DOHH2 (cell line): ENCODE measurements at regions not wholly inside any gene's neighbourhood (a gene's known extent, or its start where the extent isn't known, plus 50 kb on each side); places are given as distances from the start of the nearest gene placed in this dataset.
A peak's percentile ranks its signal among the peaks of the same experiment; 100 is the strongest.

Experiments
- H3F3A ChIP-seq: fragments of 200-600 bp; sonication (generic), shearing (Covaris generic); 2 replicates; pipeline ENCODE4 v1.6.0; 2016; ENCODE audit warnings: antibody characterized with exemption, mild to moderate bottlenecking; ENCODE audit not compliant: control insufficient read depth, insufficient read depth
- H3K27ac ChIP-seq: fragments of 200-600 bp; sonication (generic); 2 replicates; pipeline ENCODE4 v1.5.1; 2014; ENCODE audit warnings: low read depth, mild to moderate bottlenecking, low read length, moderate library complexity
- H3K27me3 ChIP-seq: fragments of 200-600 bp; sonication (generic); 2 replicates; pipeline ENCODE4 v1.6.1; 2014; ENCODE audit warnings: mild to moderate bottlenecking, low read length, mixed read lengths; ENCODE audit not compliant: control insufficient read depth
- H3K36me3 ChIP-seq: fragments of 200-600 bp; sonication (generic); 2 replicates; pipeline ENCODE4 v1.6.1; 2014; ENCODE audit warnings: mild to moderate bottlenecking, low read length, moderate library complexity, mixed read lengths; ENCODE audit not compliant: control insufficient read depth
- H3K4me1 ChIP-seq: fragments of 200-600 bp; sonication (generic); 2 replicates; pipeline ENCODE4 v1.6.1; 2014; ENCODE audit warnings: mild to moderate bottlenecking, low read length, mixed read lengths; ENCODE audit not compliant: control insufficient read depth
- H3K4me2 ChIP-seq: fragments of 200-600 bp; sonication (generic); 2 replicates; pipeline ENCODE4 v1.6.0; 2014; ENCODE audit warnings: mild to moderate bottlenecking, low read length, moderate library complexity
- H3K4me3 ChIP-seq: fragments of 200-600 bp; sonication (generic); 2 replicates; pipeline ENCODE4 v1.5.1; 2014; ENCODE audit warnings: mild to moderate bottlenecking, low read length, mixed read lengths
- H3K79me2 ChIP-seq: fragments of 200-600 bp; sonication (generic); 2 replicates; pipeline ENCODE4 v1.6.1; 2014; ENCODE audit warnings: mild to moderate bottlenecking, low read length, mixed read lengths; ENCODE audit not compliant: control insufficient read depth
- H3K9me2 ChIP-seq: fragments of 200-600 bp; sonication (generic); replicated peaks from 2 replicates; pipeline ENCODE4 v1.6.1; 2014; ENCODE audit warnings: mild to moderate bottlenecking, low read length, mixed read lengths; ENCODE audit not compliant: control insufficient read depth
- H3K9me3 ChIP-seq: fragments of 200-600 bp; sonication (generic); 2 replicates; pipeline ENCODE4 v1.6.1; 2014; ENCODE audit warnings: antibody characterized with exemption, low read length, mixed read lengths; ENCODE audit not compliant: control insufficient read depth, insufficient read depth
- H4K20me1 ChIP-seq: fragments of 200-600 bp; sonication (generic); 2 replicates; pipeline ENCODE4 v1.6.0; 2014; ENCODE audit warnings: low read depth, mild to moderate bottlenecking, antibody characterized with exemption, low read length, moderate library complexity; ENCODE audit not compliant: control insufficient read depth, insufficient read depth
- CTCF ChIP-seq: fragments of 200-600 bp; sonication (generic); IDR thresholded peaks from one replicate; pipeline ENCODE4 v1.5.1; 2014; ENCODE audit warnings: antibody characterized with exemption, mild to moderate bottlenecking, low read depth, low read length; ENCODE audit not compliant: poor library complexity, severe bottlenecking
- EZH2phosphoT487 ChIP-seq: fragments of 200-600 bp; sonication (generic); IDR thresholded peaks from 2 replicates; pipeline ENCODE4 v1.6.1; 2017; ENCODE audit warnings: borderline replicate concordance, mild to moderate bottlenecking, antibody characterized with exemption, low read length, moderate library complexity, mixed read lengths

GRCh38 chr2:195579776-195580555 lies 77.1 kb upstream of the SLC39A10 start:
- H3K9me2 ChIP-seq = no peaks in the 10 kb centered on the region
- no peaks in the 10 kb centered on the region for H3K27me3 ChIP-seq
- H4K20me1 ChIP-seq = no peaks in the 10 kb centered on the region
- H3K4me3 ChIP-seq = peak overlapping the region; percentile 17; the same call in 1 of the 2 replicates
- H3K9me3 ChIP-seq = no peaks in the 10 kb centered on the region
- peak overlapping the region; percentile 20 for H3K4me2 ChIP-seq
- H3K79me2 ChIP-seq = no peaks in the 10 kb centered on the region
- peaks cover 6% of the 10 kb centered on the region; the same call in 1 of the 2 replicates for H3F3A ChIP-seq
- TF ChIP-seq EZH2phosphoT487 = no peak
- no peak for TF ChIP-seq CTCF
- peaks cover 32% of the 10 kb centered on the region for H3K4me1 ChIP-seq
- no peaks in the 10 kb centered on the region for H3K36me3 ChIP-seq
- peak overlapping the region; percentile 8; the same call in 1 of the 2 replicates for H3K27ac ChIP-seq

- H3K27ac ChIP-seq = no peak overlapping the region
- no peaks in the 10 kb centered on the region for H3K79me2 ChIP-seq
- no peaks in the 10 kb centered on the region for H3K36me3 ChIP-seq
- H3K4me2 ChIP-seq = peak overlapping the region; percentile 53
- no peaks in the 10 kb centered on the region for H3K9me3 ChIP-seq
- peak overlapping the region; percentile 32; the same call in 1 of the 2 replicates for H3K4me3 ChIP-seq
- peaks cover 32% of the 10 kb centered on the region for H3K4me1 ChIP-seq
- no peaks in the 10 kb centered on the region for H4K20me1 ChIP-seq
- H3F3A ChIP-seq = peaks cover 6% of the 10 kb centered on the region; the same call in 1 of the 2 replicates
- H3K27me3 ChIP-seq = no peaks in the 10 kb centered on the region
- H3K9me2 ChIP-seq = no peaks in the 10 kb centered on the region
- TF ChIP-seq EZH2phosphoT487 = no peak
- TF ChIP-seq CTCF = peak; percentile 67
Measured at GRCh38 chr2:195575879-195576401, 81.1 kb upstream of the SLC39A10 start.

- no peaks in the 10 kb centered on the region for H3K36me3 ChIP-seq
- no peak overlapping the region for H3K27ac ChIP-seq
- no peaks in the 10 kb centered on the region for H3K9me3 ChIP-seq
- no peak overlapping the region for H3K4me2 ChIP-seq
- no peaks in the 10 kb centered on the region for H3K27me3 ChIP-seq
- TF ChIP-seq CTCF (no peak), EZH2phosphoT487 (no peak)
- H3K9me2 ChIP-seq = no peaks in the 10 kb centered on the region
- H3F3A ChIP-seq = peaks cover 6% of the 10 kb centered on the region; the same call in 1 of the 2 replicates
- H3K4me1 ChIP-seq = peaks cover 24% of the 10 kb centered on the region
- no peaks in the 10 kb centered on the region for H3K79me2 ChIP-seq
- no peaks in the 10 kb centered on the region for H4K20me1 ChIP-seq
- no peak overlapping the region for H3K4me3 ChIP-seq
Measured at GRCh38 chr2:195575016-195575415, 82.0 kb upstream of the SLC39A10 start.
